ENCODE measurements at regions not wholly inside any gene's neighbourhood (a gene's known extent, or its start where the extent isn't known, plus 50 kb on each side); places are given as distances from the start of the nearest gene placed in this dataset.

DNA sequence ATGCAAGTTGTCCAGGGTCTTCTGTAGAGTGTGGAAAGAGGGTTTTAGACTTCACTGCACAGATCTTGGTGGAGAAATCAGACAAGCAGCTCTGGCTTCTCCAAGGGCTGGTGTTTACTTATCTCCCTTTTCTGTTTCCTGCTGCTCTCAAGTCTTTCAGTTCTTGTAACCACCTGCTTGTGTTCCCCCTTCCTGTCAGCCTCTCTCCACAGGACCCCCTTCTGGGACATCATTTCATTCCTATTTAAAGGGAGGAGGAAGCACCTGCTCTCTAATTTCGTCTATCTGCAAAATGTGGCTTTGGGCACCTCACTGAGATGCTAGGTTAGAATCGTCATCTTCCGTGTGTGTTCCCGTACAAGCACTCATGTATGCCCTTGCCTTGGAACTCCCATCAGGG is 636.2 kb downstream of the MTRR start:
- TF ChIP-seq MYC (IDR thresholded peaks at IDR 0.05; ENCODE audit: low read depth, low read length) (no peak), POLR2A (IDR thresholded peaks at IDR 0.05; ENCODE audit: extremely low read depth, insufficient read length) (no peak)
- TF ChIP-seq, protein P1, sequence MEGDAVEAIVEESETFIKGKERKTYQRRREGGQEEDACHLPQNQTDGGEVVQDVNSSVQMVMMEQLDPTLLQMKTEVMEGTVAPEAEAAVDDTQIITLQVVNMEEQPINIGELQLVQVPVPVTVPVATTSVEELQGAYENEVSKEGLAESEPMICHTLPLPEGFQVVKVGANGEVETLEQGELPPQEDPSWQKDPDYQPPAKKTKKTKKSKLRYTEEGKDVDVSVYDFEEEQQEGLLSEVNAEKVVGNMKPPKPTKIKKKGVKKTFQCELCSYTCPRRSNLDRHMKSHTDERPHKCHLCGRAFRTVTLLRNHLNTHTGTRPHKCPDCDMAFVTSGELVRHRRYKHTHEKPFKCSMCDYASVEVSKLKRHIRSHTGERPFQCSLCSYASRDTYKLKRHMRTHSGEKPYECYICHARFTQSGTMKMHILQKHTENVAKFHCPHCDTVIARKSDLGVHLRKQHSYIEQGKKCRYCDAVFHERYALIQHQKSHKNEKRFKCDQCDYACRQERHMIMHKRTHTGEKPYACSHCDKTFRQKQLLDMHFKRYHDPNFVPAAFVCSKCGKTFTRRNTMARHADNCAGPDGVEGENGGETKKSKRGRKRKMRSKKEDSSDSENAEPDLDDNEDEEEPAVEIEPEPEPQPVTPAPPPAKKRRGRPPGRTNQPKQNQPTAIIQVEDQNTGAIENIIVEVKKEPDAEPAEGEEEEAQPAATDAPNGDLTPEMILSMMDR (IDR thresholded peaks at IDR 0.05; ENCODE audit: low read depth, low read length), result no peak
- TF ChIP-seq, protein P2, sequence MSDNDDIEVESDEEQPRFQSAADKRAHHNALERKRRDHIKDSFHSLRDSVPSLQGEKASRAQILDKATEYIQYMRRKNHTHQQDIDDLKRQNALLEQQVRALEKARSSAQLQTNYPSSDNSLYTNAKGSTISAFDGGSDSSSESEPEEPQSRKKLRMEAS (IDR thresholded peaks at IDR 0.05; ENCODE audit: low read depth, low read length), result no peak
